ENCODE measurements at regions not wholly inside any gene's neighbourhood (a gene's known extent, or its start where the extent isn't known, plus 50 kb on each side); places are given as distances from the start of the nearest gene placed in this dataset.

- TF ChIP-seq CTCF (IDR thresholded peaks at IDR 0.05) (no peak), POLR2A (IDR thresholded peaks at IDR 0.05) (no peak), EP300 (IDR thresholded peaks at IDR 0.05) (no peak), POLR2AphosphoS5 (IDR thresholded peaks at IDR 0.05) (no peak)
These were observed 471.7 kb upstream of the STXBP6 start for GRCh38 chr14:25521616-25522015.

Data from suprapubic skin (tissue), 4 donors.